GM19099 (cell line): ENCODE measurements at regions not wholly inside any gene's neighbourhood (a gene's known extent, or its start where the extent isn't known, plus 50 kb on each side); places are given as distances from the start of the nearest gene placed in this dataset.

Source experiments
- POLR2A ChIP-seq: IDR thresholded peaks from 3 replicates; pipeline ENCODE4 v1.6.1; 2011; ENCODE audit warnings: low read depth; ENCODE audit not compliant: insufficient read length; ENCODE audit errors: extremely low read depth

GRCh38 chr6:27809067-27809938, 102.9 kb downstream of the OR2B2 start:
- no peak for TF ChIP-seq POLR2A

DNA sequence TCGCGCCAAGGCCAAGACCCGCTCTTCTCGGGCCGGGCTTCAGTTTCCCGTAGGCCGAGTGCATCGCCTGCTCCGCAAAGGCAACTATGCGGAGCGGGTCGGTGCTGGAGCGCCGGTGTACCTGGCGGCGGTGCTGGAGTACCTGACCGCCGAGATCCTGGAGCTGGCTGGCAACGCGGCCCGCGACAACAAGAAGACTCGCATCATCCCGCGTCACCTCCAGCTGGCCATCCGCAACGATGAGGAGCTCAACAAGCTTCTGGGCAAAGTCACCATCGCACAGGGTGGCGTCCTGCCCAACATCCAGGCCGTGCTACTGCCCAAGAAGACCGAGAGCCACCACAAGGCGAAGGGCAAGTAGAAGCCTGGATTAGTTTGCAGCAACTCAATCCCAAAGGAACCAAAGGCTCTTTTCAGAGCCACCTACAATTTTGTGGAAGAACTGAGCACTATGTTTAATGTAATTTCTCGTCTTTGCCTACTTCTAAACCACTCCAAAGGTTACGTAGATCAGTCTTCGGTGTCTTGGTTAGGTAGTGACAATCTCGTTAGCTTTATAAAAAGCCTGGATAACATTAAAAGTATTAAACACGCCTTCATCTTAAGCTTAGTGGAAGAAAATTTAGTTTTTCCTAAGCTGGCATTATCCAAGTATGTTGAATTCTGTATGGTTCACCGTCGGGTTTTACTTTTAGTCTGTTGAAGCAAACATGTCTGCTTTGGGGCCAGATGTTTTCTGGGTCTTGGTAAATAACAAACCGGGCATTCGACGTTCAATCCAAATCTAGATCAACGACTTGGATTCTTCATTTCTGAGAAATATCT, 103.7 kb downstream of the OR2B2 start:
- TF ChIP-seq POLR2A, result peak; percentile 89

DNA sequence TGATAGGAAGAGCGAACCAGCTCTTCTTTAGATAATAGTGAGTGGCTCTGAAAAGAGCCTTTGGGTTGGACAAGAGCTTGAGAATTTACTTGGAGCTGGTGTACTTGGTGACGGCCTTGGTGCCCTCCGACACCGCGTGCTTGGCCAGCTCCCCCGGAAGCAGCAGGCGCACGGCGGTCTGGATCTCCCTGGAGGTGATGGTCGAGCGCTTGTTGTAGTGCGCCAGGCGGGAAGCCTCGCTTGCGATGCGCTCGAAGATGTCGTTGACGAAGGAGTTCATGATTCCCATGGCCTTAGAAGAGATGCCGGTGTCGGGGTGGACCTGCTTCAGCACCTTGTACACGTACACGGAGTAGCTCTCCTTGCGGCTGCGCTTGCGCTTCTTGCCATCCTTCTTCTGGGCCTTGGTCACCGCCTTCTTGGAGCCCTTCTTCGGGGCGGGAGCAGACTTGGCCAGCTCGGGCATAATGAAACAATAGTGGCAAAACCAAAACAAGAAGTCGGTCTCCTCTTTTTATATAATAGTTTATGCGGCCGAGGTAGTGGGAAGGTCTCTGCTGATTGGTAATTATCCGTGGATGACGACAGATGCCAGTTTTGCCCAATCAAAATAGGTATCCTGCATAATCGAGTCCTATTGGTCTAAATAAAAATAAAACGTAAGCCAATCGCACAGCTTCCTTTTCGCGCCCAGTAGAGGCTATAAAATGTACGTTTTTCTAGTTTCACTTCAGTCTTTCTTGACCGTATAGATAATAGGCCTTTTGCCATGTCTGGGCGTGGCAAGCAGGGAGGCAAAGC, 104.6 kb downstream of the OR2B2 start:
- TF ChIP-seq POLR2A, result peak; percentile 72

DNA sequence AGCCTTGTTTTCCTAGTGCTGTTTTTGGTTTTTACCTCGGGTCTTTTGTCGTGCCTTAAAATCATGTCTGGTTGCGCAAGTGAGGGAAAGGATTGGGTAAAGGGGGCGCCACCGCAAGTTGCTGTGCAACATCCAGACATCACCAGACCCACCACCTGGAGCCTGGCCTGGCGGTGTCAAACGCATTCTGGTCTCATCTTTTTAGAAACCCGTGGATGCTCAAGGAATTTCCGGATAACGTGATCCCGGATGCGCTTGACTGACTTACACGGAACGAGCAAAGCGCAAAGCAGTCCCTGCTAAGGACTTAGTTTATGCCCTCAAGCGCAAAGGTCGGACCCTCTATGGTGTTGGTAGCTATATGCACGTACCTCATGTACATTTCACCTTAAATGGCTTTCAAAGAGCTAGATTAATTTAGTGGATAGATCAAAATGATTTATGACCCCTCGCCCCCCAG, 105.2 kb downstream of the OR2B2 start:
- TF ChIP-seq POLR2A, result peak; percentile 69

DNA sequence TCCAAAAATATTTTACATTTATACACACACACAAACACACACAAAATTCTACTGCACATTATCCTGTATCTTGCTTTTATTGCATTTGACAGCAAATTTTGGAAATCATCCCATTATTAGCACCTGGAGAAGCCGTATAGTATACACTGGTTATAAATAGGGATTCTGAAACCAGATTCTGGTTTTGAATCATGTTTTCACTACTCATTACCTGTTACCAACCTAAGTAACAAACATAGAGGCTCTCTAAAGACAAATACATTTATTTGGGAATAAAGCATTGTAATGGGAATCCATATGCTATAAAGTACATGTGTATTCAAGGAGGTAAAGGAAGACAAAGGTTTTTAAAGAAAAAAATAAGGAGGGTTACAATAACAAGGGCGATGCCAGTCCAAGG, 106.8 kb downstream of the OR2B2 start:
- no peak for TF ChIP-seq POLR2A

GRCh38 chr6:27804851-27805250, 107.3 kb downstream of the OR2B2 start:
- TF ChIP-seq POLR2A, result no peak

- no peak for TF ChIP-seq POLR2A
These were observed 111.3 kb downstream of the OR2B2 start for GRCh38 chr6:27800731-27801373.

DNA sequence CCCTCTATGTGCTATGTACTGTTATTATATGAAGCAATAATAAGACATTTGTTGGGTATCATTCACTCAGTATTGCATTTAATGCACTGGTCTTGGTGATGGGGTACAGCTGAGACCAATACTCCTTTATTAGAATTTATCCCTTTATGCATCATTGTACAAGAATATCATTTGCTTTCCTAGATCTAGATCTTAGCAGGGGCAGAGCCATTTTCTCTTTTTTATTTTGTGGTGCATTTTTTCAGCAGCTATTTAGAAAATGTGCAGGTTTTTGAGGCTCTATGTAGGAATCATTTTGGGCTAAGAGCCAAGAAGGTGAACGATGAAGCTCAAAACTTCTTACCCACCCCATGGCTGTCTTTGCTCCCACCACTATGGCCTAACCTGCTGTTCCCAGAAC, 114.2 kb downstream of the OR2B2 start:
- no peak for TF ChIP-seq POLR2A

GRCh38 chr6:27795697-27796494, 116.3 kb downstream of the OR2B2 start:
- no peak for TF ChIP-seq POLR2A

DNA sequence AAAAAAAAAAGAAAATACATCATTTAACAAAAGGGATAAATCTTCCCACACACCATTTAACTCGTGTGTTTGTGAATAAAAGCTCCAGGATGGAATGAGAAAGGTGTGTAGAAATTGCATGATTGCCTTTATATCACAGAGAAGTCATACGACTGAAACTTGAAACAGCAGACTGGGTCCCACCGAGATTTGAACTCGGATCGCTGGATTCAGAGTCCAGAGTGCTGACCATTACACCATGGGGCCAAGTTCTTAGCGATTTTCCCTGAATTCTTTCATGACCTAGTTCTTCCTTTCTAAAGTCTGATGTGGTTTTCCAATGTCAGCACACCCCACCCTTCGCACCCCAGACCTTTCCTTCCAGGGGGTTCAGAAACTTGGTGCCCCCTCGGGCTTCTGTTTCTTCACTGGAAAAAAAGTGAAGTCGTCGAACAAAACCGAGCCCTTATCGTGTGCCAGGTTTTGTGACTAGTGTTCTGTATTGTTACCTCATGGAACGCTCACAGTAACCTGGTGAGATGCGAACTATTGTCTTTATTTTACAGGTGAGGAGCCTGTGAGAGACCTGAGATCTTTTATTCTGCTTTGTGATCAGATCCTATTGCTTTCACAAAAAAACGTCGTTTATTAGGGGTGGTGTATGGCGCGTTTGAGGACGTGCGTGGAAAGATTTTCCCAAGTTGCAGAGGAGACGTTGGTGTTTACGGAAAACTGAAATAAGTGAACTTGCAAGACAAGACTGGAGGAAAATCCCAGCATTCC, 120.8 kb downstream of the OR2B2 start:
- TF ChIP-seq POLR2A, result no peak

- no peak for TF ChIP-seq POLR2A
These were observed 126.1 kb downstream of the OR2B2 start for GRCh38 chr6:27786048-27786447.

DNA sequence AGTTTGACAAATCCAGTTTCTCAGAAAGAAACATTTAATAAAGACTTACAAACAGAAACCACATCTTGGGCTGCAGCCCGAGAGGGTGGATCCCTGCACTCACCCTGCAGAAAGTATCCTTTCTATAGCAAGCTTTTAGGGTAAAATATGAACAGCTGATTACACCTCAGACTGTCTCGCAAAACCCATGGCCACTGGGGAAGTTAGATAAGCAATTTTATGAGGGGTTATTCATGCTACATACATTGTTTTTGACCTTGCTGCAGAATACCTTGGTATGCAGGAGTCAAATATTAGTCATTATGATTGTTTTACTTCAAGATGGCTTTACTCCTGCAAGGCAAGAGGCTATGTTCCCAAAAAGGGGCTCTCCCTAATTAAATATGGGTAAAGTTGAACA, 126.9 kb downstream of the OR2B2 start:
- TF ChIP-seq POLR2A, result no peak

GRCh38 chr6:27782748-27783147, 129.4 kb downstream of the OR2B2 start:
- TF ChIP-seq POLR2A, result no peak
